ENCODE measurements at regions not wholly inside any gene's neighbourhood (a gene's known extent, or its start where the extent isn't known, plus 50 kb on each side); places are given as distances from the start of the nearest gene placed in this dataset.

GRCh38 chr5:56545016-56545415 is 270.3 kb upstream of the MAP3K1 start:
- peak; percentile 63 for DNase-seq (ENCODE audit: low read depth)
- no peak for TF ChIP-seq CTCF (conservative IDR thresholded peaks at IDR 0.05; ENCODE audit: low read depth, low read length)
- no peak overlapping the region for H3K4me3 ChIP-seq (ENCODE audit: low read depth, low read length)

GRCh38 chr5:56543441-56544388 is 271.6 kb upstream of the MAP3K1 start:
- H3K4me3 ChIP-seq (ENCODE audit: low read depth, low read length) = no peak overlapping the region
- no peak for TF ChIP-seq CTCF (conservative IDR thresholded peaks at IDR 0.05; ENCODE audit: low read depth, low read length)
- peak; percentile 76 for DNase-seq (ENCODE audit: low read depth)

- H3K4me3 ChIP-seq (ENCODE audit: low read depth, low read length) = no peak overlapping the region
- TF ChIP-seq CTCF (conservative IDR thresholded peaks at IDR 0.05; ENCODE audit: low read depth, low read length) = no peak
- DNase-seq (ENCODE audit: low read depth) = no peak
Measured at GRCh38 chr5:56540266-56540665, 275.1 kb upstream of the MAP3K1 start.

GRCh38 chr5:56538580-56538979 is 276.8 kb upstream of the MAP3K1 start:
- no peak for DNase-seq (ENCODE audit: low read depth)
- no peak for TF ChIP-seq CTCF (conservative IDR thresholded peaks at IDR 0.05; ENCODE audit: low read depth, low read length)
- H3K4me3 ChIP-seq (ENCODE audit: low read depth, low read length) = no peak overlapping the region

- no peak for DNase-seq (ENCODE audit: low read depth)
- no peak for TF ChIP-seq CTCF (conservative IDR thresholded peaks at IDR 0.05; ENCODE audit: low read depth, low read length)
- no peak overlapping the region for H3K4me3 ChIP-seq (ENCODE audit: low read depth, low read length)
Measured at GRCh38 chr5:56535347-56535746, 280.0 kb upstream of the MAP3K1 start.

GRCh38 chr5:56534102-56534829 is 281.1 kb upstream of the MAP3K1 start:
- TF ChIP-seq CTCF (conservative IDR thresholded peaks at IDR 0.05; ENCODE audit: low read depth, low read length) = no peak
- H3K4me3 ChIP-seq (ENCODE audit: low read depth, low read length) = no peak overlapping the region
- peak; percentile 39 for DNase-seq (ENCODE audit: low read depth)
